ENCODE measurements at regions not wholly inside any gene's neighbourhood (a gene's known extent, or its start where the extent isn't known, plus 50 kb on each side); places are given as distances from the start of the nearest gene placed in this dataset.

DNA sequence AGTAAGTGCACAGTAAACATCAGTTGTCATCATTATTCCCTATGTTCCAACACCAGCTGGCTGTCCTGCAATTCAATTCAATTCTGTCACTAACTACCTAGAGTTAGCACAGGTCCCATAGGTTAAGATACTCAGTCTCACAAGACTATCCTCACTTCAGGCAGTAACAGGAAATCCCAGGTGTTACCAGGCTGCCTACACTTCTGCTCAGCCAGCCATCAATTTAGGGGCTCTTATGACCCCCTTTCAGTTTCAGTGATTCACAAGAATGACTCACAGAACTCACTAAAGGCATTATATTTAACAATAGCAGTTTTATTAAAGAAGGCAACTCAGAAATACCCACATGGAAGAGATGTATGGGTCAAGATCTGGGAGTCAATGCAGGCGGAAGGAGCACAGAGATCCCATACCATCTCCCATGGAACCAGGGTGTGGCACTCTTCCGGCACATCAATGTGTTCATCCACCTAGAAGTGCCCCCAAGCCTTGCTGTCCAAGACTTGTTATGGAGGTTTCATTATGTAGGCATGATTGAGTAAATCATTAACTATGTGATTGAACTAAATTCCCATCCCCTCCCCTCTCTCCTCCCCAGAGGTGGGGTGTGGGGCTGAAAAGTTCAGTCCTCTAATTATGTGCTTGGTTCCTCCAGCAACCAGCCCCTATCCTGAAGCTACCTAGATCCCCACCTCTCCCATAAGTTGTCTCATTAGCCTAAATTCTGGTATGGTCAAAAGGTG is 120.8 kb upstream of the WSCD2 start:
- in situ Hi-C loops (cut with HindIII; ENCODE audit: low pct_unique_long_range_greater_than_20kb, low sequenced_read_pairs), result no loop called here
- no peak for DNase-seq (ENCODE audit: low read depth, low spot score)

GRCh38 chr12:108009442-108010070 is 119.5 kb upstream of the WSCD2 start:
- DNase-seq (ENCODE audit: low read depth, low spot score), result no peak
- in situ Hi-C loops (cut with HindIII; ENCODE audit: low pct_unique_long_range_greater_than_20kb, low sequenced_read_pairs), result no loop called here

GRCh38 chr12:108016022-108016564 is 113.0 kb upstream of the WSCD2 start:
- no peak for DNase-seq (ENCODE audit: low read depth, low spot score)
- in situ Hi-C loops (cut with HindIII; ENCODE audit: low pct_unique_long_range_greater_than_20kb, low sequenced_read_pairs), result no loop called here

- DNase-seq (ENCODE audit: low read depth, low spot score), result no peak
- in situ Hi-C loops (cut with HindIII; ENCODE audit: low pct_unique_long_range_greater_than_20kb, low sequenced_read_pairs), result no loop called here
These were observed 111.5 kb upstream of the WSCD2 start for GRCh38 chr12:108017472-108018057.

DNA sequence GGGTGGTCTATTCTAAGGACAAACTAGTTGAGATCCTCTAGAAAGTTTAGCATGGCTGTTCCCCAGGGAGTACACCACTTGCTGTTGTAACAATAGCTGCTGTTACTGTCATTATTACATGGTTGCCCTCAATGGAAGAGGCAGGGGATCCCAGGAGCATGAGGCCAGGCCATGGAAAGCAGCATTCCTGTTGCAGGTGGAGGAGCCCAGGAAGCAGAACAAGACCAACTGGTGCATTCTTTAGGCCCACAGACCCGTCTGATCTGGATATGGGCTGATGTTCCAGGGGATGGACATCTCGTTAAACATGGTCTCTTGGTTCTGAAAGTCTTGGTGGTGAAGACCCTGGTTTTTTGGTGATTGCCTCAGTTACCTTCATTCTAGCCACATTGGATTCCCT is 109.2 kb upstream of the WSCD2 start:
- no peak for DNase-seq (ENCODE audit: low read depth, low spot score)
- in situ Hi-C loops (cut with HindIII; ENCODE audit: low pct_unique_long_range_greater_than_20kb, low sequenced_read_pairs), result no loop called here

DNA sequence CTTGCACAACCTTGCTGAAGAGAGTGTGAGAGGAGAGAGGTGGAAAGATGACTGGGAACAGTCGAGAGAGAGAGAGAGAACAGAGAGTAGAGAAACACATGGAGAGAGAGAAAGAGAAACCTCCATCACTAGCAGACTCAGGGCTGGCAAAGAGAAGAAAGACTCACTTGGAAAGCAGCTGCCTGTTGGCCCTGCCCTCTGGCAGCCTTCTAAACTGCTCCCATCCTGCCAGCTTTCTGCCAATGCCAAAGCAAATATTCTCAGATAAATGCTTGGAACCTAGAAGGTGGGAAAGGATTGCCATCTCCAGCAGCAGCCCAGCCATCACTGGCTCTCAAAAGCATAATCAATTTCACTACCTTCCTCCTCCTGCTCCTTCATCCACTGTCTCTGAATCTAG is 107.9 kb upstream of the WSCD2 start:
- in situ Hi-C loops (cut with HindIII; ENCODE audit: low pct_unique_long_range_greater_than_20kb, low sequenced_read_pairs), result no loop called here
- DNase-seq (ENCODE audit: low read depth, low spot score), result no peak

DNA sequence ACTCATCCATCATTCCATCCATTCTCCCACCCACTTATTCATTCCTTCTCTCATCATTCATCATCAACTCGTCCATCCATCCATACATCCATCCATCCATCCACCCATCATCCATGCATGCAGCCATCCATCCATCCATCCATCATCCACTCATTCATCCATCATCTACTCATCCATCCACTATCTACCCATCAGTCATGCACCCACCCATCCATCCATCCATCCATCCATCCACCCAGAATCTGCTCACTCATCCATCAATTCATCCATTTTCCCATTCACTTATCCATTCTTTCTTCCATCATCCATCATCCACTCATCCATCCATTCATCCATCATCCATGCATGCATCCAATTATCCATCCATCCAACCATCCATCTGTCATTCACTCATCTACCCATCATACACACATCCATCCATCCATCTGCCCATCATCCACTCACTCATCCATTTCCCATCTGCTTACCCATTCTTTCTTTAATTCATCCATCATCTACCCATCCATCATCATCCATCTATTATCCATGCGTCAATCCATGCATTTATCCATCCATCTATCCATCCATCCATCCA is 107.1 kb upstream of the WSCD2 start:
- no peak for DNase-seq (ENCODE audit: low read depth, low spot score)
- in situ Hi-C loops (cut with HindIII; ENCODE audit: low pct_unique_long_range_greater_than_20kb, low sequenced_read_pairs), result no loop called here

GRCh38 chr12:108029051-108029835 is 99.8 kb upstream of the WSCD2 start:
- in situ Hi-C loops (cut with HindIII; ENCODE audit: low pct_unique_long_range_greater_than_20kb, low sequenced_read_pairs), result no loop called here
- no peak for DNase-seq (ENCODE audit: low read depth, low spot score)

DNA sequence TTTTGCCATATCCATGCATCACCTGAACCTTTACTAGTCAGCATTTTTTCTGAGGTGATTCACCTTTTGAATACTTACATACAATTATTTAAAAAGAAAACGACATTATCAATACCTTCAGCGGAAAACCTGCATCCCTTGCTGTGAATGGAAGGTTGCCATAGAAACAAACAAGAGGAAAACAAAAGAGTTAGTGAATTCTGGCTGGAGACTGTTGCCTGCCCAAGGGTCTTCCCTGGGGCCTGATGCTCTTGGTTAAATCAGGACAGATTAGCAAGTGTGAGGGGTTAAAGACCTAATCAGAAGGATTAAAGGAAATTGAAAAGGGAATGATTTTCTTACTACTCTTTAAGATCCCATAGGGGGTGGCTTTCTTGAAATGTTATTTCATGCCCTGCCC is 96.0 kb upstream of the WSCD2 start:
- DNase-seq (ENCODE audit: low read depth, low spot score), result no peak
- in situ Hi-C loops (cut with HindIII; ENCODE audit: low pct_unique_long_range_greater_than_20kb, low sequenced_read_pairs), result no loop called here

GRCh38 chr12:108035372-108035771 is 93.7 kb upstream of the WSCD2 start:
- in situ Hi-C loops (cut with HindIII; ENCODE audit: low pct_unique_long_range_greater_than_20kb, low sequenced_read_pairs), result no loop called here
- no peak for DNase-seq (ENCODE audit: low read depth, low spot score)

- DNase-seq (ENCODE audit: low read depth, low spot score), result no peak
- in situ Hi-C loops (cut with HindIII; ENCODE audit: low pct_unique_long_range_greater_than_20kb, low sequenced_read_pairs), result no loop called here
These were observed 91.1 kb upstream of the WSCD2 start for GRCh38 chr12:108037960-108038359.

GRCh38 chr12:108039794-108040193 is 89.3 kb upstream of the WSCD2 start:
- no peak for DNase-seq (ENCODE audit: low read depth, low spot score)
- in situ Hi-C loops (cut with HindIII; ENCODE audit: low pct_unique_long_range_greater_than_20kb, low sequenced_read_pairs), result no loop called here

GRCh38 chr12:108040947-108041346 is 88.1 kb upstream of the WSCD2 start:
- in situ Hi-C loops (cut with HindIII; ENCODE audit: low pct_unique_long_range_greater_than_20kb, low sequenced_read_pairs), result no loop called here

DNA sequence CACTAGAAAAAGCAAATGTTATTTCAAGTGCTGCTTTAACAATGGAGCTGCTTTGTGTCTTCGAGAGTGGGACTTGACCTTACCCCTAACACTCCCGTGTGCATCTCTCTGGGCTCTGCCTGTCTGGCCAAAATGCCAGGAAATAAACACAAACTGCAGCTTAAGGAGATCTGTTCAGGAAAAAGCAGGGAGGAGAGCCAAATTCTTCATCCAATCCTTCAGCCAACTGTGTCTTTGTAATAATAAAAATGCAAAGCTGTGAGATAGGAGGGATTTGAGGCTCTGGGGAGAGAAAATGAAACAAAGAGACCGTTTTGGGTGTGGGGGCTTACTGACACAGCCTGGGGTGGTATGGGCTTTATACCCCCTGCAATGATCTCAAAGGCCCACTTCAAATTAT is 85.8 kb upstream of the WSCD2 start:
- no peak for DNase-seq (ENCODE audit: low read depth, low spot score)
- in situ Hi-C loops (cut with HindIII; ENCODE audit: low pct_unique_long_range_greater_than_20kb, low sequenced_read_pairs), result no loop called here

More at GRCh38 chr12:108040947-108041346, 88.1 kb upstream of the WSCD2 start:
- DNase-seq (ENCODE audit: low read depth, low spot score), result no peak

- no peak for DNase-seq (ENCODE audit: low read depth, low spot score)
- in situ Hi-C loops (cut with HindIII; ENCODE audit: low pct_unique_long_range_greater_than_20kb, low sequenced_read_pairs), result no loop called here
These were observed 85.1 kb upstream of the WSCD2 start for GRCh38 chr12:108043750-108044533.

DNA sequence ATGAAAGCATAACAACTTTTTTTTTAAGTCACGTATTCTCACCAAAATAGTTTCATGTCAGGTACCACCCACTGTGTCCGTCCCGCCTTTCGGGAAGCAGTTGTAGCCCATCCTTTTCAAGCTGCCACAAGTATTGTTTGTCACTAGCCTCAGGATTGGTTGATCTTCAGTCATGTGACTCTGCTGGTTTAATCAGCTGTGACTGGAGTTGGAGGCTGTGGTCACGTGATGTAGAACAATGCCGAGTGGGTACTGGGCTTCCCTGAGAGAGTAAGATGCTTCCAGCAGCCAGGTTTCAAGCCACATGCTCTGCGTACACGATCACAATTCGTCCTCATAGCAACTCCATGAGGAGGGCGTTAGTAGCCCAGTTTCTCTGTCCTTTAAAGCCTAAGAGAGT is 83.0 kb upstream of the WSCD2 start:
- in situ Hi-C loops (cut with HindIII; ENCODE audit: low pct_unique_long_range_greater_than_20kb, low sequenced_read_pairs), result no loop called here
- DNase-seq (ENCODE audit: low read depth, low spot score), result peak; percentile 10

GRCh38 chr12:108046650-108047049 is 82.4 kb upstream of the WSCD2 start:
- DNase-seq (ENCODE audit: low read depth, low spot score), result no peak
- in situ Hi-C loops (cut with HindIII; ENCODE audit: low pct_unique_long_range_greater_than_20kb, low sequenced_read_pairs), result no loop called here
